ENCODE measurements at regions not wholly inside any gene's neighbourhood (a gene's known extent, or its start where the extent isn't known, plus 50 kb on each side); places are given as distances from the start of the nearest gene placed in this dataset.
"Not testable (repeated sequence)": the region's sequence is repeated elsewhere in the genome, so short reads cannot be mapped to it uniquely, and the experiment has no call there.

DNA sequence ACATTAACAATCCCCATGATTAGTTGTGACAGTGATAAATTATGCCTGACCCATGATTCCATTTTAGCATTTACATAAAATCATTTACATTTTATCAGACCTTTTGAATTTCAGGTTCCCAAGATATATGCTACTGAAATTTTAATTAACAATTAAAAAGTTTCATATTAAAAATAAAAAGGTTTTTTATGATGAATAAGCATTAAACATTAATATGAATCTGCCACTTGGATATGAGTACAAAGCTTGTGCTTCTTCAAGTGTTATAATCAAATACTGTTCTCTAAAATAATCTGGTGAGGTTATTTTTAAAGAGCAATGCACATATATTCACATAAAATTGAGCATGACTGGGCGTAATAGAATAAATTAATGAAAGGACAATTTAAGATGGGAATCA lies 1218.0 kb downstream of the CNTNAP5 start:
- Histone ChIP-seq H3K27ac (no peak overlapping the region), H3K4me3 (no peak overlapping the region), H3K9me3 (no peaks in the 10 kb centered on the region), H3K36me3 (no peaks in the 10 kb centered on the region), H3K27me3 (no peaks in the 10 kb centered on the region), H3K4me1 (ENCODE audit: insufficient read depth) (no peaks in the 10 kb centered on the region)
- intact Hi-C loops (cut with DNase I) = no loop called here
- TF ChIP-seq, protein P1, sequence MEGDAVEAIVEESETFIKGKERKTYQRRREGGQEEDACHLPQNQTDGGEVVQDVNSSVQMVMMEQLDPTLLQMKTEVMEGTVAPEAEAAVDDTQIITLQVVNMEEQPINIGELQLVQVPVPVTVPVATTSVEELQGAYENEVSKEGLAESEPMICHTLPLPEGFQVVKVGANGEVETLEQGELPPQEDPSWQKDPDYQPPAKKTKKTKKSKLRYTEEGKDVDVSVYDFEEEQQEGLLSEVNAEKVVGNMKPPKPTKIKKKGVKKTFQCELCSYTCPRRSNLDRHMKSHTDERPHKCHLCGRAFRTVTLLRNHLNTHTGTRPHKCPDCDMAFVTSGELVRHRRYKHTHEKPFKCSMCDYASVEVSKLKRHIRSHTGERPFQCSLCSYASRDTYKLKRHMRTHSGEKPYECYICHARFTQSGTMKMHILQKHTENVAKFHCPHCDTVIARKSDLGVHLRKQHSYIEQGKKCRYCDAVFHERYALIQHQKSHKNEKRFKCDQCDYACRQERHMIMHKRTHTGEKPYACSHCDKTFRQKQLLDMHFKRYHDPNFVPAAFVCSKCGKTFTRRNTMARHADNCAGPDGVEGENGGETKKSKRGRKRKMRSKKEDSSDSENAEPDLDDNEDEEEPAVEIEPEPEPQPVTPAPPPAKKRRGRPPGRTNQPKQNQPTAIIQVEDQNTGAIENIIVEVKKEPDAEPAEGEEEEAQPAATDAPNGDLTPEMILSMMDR (IDR thresholded peaks at IDR 0.05) = no peak
- TF ChIP-seq POLR2A (IDR thresholded peaks at IDR 0.05) (no peak), EP300 (IDR thresholded peaks at IDR 0.05) (no peak)
- no peak for DNase-seq
- WGBS, 3 donors = 76 to 81% (median 78%) methylated on average over 1 of the region's 1 CpG

DNA sequence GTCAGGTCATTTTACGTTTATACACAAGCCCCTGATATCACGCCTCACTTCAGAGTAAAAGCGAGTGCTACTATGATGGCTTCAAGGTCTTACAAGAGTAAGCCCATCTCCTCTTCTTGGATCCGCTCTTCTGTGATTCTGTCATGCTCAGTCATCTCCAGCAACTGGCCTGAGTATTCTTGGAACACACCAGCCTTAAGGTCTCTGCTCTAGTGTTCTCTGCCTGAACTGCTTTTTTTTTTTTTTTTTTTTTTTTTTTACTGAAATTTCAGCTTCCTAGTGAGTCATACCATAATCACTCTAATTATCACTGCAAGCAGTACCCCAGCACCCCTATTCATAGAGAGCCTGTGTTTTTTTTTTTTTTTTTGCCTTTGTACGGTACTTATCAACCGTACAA lies 1228.9 kb downstream of the CNTNAP5 start:
- H3K4me3 ChIP-seq = no peak overlapping the region
- H3K4me1 ChIP-seq (ENCODE audit: insufficient read depth) = no peaks in the 10 kb centered on the region
- no peak for DNase-seq
- no peaks in the 10 kb centered on the region for H3K9me3 ChIP-seq
- H3K27me3 ChIP-seq = no peaks in the 10 kb centered on the region
- no peak overlapping the region for H3K27ac ChIP-seq
- intact Hi-C loops (cut with DNase I) = no loop called here
- H3K36me3 ChIP-seq = no peaks in the 10 kb centered on the region
- 76 to 82% (median 81%) methylated on average over 6 of the region's 6 CpGs for WGBS, 3 donors
- TF ChIP-seq POLR2A (IDR thresholded peaks at IDR 0.05) (no peak), EP300 (IDR thresholded peaks at IDR 0.05) (no peak)
- TF ChIP-seq, protein P1 (IDR thresholded peaks at IDR 0.05) = no peak

DNA sequence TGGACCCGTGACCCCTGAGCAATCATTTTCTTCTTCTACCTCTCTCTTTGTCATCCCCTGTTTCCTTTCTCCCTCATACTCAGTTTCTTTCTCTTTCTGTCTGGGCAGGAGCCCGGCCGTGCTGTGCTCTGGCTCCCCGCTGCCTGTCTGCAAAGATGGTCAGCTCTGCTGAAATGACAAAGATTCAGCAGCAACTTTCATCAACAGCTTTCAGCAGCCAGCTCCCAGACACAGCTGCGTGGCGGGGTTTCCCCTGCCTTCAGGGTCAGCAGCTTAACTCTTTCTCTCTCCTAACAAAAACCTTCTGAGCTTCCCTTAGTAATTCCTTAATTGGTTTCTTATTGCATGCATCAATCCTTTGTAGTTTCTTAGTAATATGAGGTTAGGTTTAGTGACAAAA lies 1234.4 kb downstream of the CNTNAP5 start:
- H3K9me3 ChIP-seq = no peaks in the 10 kb centered on the region
- H3K27ac ChIP-seq = no peak overlapping the region
- no peaks in the 10 kb centered on the region for H3K27me3 ChIP-seq
- WGBS, 3 donors = 36 to 60% (median 43%) methylated on average over 6 of the region's 6 CpGs
- H3K36me3 ChIP-seq = no peaks in the 10 kb centered on the region
- H3K4me1 ChIP-seq (ENCODE audit: insufficient read depth) = no peaks in the 10 kb centered on the region
- no peak for TF ChIP-seq EP300 (IDR thresholded peaks at IDR 0.05)
- TF ChIP-seq, protein P1 (IDR thresholded peaks at IDR 0.05) = no peak
- TF ChIP-seq POLR2A (IDR thresholded peaks at IDR 0.05) = no peak
- no peak for DNase-seq
- H3K4me3 ChIP-seq = no peak overlapping the region
- intact Hi-C loops (cut with DNase I) = no loop called here

DNA sequence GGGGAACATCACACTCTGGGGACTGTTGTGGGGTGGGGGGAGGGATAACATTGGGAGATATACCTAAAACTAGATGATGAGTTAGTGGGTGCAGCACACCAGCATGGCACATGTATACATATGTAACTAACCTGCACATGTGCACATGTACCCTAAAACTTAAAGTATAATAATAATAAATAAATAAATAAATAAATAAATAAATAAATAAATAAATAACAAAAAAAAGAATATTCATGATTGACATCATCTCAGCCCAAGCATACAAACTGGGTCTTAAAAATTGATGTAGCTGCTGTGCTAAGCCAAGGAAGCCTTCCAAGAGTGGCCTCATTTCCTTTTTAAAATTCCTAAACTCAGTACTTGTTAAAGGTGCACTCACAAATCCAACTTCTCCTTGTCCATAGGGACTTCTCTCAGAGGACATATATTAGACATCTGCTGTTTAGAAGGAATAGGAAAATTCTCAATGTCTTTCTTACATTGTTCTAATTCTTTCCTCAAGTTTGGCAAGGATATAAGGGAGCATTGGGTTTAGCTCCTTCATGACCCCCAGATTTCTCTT lies 1235.4 kb downstream of the CNTNAP5 start:
- H3K4me3 ChIP-seq; H3K4me1 ChIP-seq (ENCODE audit: insufficient read depth); intact Hi-C loops (cut with DNase I); H3K27ac ChIP-seq; DNase-seq; H3K9me3 ChIP-seq; H3K27me3 ChIP-seq; H3K36me3 ChIP-seq: not testable (repeated sequence)

DNA sequence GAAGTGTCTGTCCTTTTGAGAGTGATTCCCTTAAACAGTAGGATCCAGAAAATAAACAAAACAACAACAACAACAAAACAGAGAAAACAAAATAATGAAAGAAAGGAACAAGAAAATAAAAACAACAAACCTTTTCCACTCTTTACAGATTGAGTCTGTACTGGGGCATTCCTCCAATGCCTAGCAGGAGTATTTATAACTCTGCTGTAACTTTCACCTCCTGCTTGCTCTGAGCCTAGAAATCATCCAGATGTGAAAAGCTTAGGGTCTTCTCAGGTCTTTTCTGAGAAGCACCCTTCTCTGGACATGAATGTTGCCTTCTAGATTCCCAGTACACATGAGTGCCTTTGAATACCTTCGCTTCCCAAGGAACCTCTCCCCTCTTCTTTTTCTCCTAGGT lies 1239.4 kb downstream of the CNTNAP5 start:
- Histone ChIP-seq H3K27ac (no peak overlapping the region), H3K36me3 (no peaks in the 10 kb centered on the region), H3K9me3 (no peaks in the 10 kb centered on the region), H3K4me1 (ENCODE audit: insufficient read depth) (no peaks in the 10 kb centered on the region), H3K4me3 (no peak overlapping the region), H3K27me3 (no peaks in the 10 kb centered on the region)
- 77 to 88% (median 81%) methylated on average over 1 of the region's 1 CpG for WGBS, 3 donors
- intact Hi-C loops (cut with DNase I) = no loop called here
- TF ChIP-seq EP300 (IDR thresholded peaks at IDR 0.05) (no peak), POLR2A (IDR thresholded peaks at IDR 0.05) (no peak)
- no peak for DNase-seq
